Suprapubic skin (tissue), 4 donors: ENCODE measurements at regions not wholly inside any gene's neighbourhood (a gene's known extent, or its start where the extent isn't known, plus 50 kb on each side); places are given as distances from the start of the nearest gene placed in this dataset.
"Not testable (repeated sequence)": the region's sequence is repeated elsewhere in the genome, so short reads cannot be mapped to it uniquely, and the experiment has no call there.

Experiments
- POLR2A ChIP-seq, 2 donors: fragments of 450-650 bp; IDR thresholded peaks; one replicate each; pipeline ENCODE4 v1.6.1; 2017; ENCODE audit warnings: antibody characterized with exemption in 2 of 2, mild to moderate bottlenecking in 2 of 2, moderate library complexity in 2 of 2
- POLR2AphosphoS5 ChIP-seq, 3 donors: sonication (generic); formaldehyde crosslinking; IDR thresholded peaks; one replicate each; pipeline ENCODE4 v1.6.1; 2017; ENCODE audit warnings: antibody characterized with exemption in 3 of 3
- TF ChIP-seq, protein P1 (sequence below), 2 donors: fragments of 200-600 bp in 1 of 2; fragments of 450-650 bp in 1 of 2; sonication (generic) in 1 of 2; IDR thresholded peaks; one replicate each; pipeline ENCODE4 v1.5.1; 2016 to 2019; ENCODE audit warnings: antibody characterized with exemption in 2 of 2, mild to moderate bottlenecking in 1 of 2, moderate library complexity in 1 of 2

DNA sequence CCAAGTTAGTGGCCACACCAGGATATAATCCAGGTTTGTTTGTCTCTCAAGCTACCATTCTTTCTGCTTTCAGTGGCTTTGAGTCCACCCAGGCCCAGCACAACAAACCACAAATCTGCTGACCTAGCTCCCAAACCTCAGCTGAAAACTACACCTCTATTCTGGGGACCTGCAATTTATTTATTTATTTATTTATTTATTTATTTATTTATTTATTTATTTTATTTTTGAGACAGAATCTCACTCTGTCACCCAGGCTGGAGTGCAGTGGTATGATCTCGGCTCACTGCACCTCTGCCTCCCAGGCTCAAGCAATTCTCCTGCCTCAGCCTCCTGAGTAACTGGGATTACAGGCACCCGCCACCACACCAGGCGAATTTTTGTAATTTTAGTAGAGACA lies 229.9 kb upstream of the BTG1 start:
- TF ChIP-seq POLR2A, POLR2AphosphoS5 (IDR thresholded peaks at IDR 0.05): not testable (repeated sequence)
- TF ChIP-seq, protein P1, sequence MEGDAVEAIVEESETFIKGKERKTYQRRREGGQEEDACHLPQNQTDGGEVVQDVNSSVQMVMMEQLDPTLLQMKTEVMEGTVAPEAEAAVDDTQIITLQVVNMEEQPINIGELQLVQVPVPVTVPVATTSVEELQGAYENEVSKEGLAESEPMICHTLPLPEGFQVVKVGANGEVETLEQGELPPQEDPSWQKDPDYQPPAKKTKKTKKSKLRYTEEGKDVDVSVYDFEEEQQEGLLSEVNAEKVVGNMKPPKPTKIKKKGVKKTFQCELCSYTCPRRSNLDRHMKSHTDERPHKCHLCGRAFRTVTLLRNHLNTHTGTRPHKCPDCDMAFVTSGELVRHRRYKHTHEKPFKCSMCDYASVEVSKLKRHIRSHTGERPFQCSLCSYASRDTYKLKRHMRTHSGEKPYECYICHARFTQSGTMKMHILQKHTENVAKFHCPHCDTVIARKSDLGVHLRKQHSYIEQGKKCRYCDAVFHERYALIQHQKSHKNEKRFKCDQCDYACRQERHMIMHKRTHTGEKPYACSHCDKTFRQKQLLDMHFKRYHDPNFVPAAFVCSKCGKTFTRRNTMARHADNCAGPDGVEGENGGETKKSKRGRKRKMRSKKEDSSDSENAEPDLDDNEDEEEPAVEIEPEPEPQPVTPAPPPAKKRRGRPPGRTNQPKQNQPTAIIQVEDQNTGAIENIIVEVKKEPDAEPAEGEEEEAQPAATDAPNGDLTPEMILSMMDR (IDR thresholded peaks at IDR 0.05): not testable (repeated sequence)
